Cardiac muscle cell (in vitro differentiated cells and primary cell): ENCODE measurements at regions not wholly inside any gene's neighbourhood (a gene's known extent, or its start where the extent isn't known, plus 50 kb on each side); places are given as distances from the start of the nearest gene placed in this dataset.

Source experiments
- DNase-seq, 2 donors: peaks; one replicate each; pipeline versions ENCODE4 v3.0.0 to v3.0.0-alpha.2; 2010 to 2017; ENCODE audit warnings: low read depth in 1 of 2, low spot score in 1 of 2
- H3K27ac ChIP-seq: fragments of 200-600 bp; sonication (generic); 2 replicates; pipeline ENCODE4 v1.5.1; 2016
- H3K27me3 ChIP-seq: fragments of 200-600 bp; sonication (generic); 2 replicates; pipeline ENCODE4 v1.6.0; 2016; ENCODE audit warnings: control low read depth
- H3K36me3 ChIP-seq: fragments of 200-600 bp; sonication (generic); 2 replicates; pipeline ENCODE4 v1.5.1; 2016; ENCODE audit warnings: control low read depth
- H3K4me1 ChIP-seq: fragments of 200-600 bp; sonication (generic); 2 replicates; pipeline ENCODE4 v1.8.1; 2017; ENCODE audit warnings: low read depth, mild to moderate bottlenecking, mixed run types
- H3K4me3 ChIP-seq: fragments of 200-600 bp; sonication (generic); 2 replicates; pipeline ENCODE4 v1.5.1; 2016; ENCODE audit warnings: mild to moderate bottlenecking
- H3K9me3 ChIP-seq: fragments of 200-600 bp; sonication (generic); 2 replicates; pipeline ENCODE4 v1.5.1; 2017; ENCODE audit warnings: low read depth, mild to moderate bottlenecking, control low read depth
- CTCF ChIP-seq: IDR thresholded peaks from 2 replicates; pipeline ENCODE4 v1.5.1; 2012; ENCODE audit warnings: low read depth, mild to moderate bottlenecking, low read length

DNA sequence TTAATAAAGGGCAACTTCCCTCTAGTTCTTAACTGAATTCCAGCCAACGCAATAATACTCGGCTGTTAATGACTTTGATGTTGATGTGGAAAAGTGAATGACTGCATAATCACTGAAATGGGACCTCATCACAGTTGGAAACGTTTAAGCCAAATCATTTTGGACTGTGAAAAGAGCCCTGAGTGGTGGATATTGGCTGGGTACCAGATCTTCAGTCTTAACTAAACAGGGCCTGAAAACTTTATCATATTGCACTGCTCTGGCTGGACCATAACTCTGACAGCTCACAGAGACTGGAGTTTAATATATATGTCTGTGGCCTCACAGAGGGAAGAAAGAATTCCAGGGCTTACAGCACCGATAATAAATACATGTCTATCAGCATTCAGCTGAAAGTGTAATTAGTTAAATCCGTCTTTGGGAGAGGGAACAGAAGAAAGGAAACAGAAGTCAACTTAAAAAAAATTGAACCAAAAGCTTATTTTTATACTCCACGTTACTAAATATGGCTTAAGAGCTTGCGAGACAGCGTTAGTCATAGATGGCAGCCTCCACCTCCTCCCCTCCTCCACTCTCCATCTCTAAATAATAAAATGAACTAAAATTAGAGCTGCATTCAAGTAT, 222.3 kb upstream of the CDIN1 start:
- no peak for TF ChIP-seq CTCF
- peak overlapping the region; percentile 49 for H3K27ac ChIP-seq
- H3K9me3 ChIP-seq = no peaks in the 10 kb centered on the region
- H3K4me3 ChIP-seq = no peak overlapping the region
- H3K36me3 ChIP-seq = no peaks in the 10 kb centered on the region
- peaks cover 45% of the 10 kb centered on the region for H3K4me1 ChIP-seq
- peak in 1 of 2 donors; percentile 78 for DNase-seq
- H3K27me3 ChIP-seq = no peaks in the 10 kb centered on the region

- no peak for TF ChIP-seq CTCF
- DNase-seq = peak in 1 of 2 donors; percentile 84
- no peaks in the 10 kb centered on the region for H3K9me3 ChIP-seq
- no peak overlapping the region for H3K27ac ChIP-seq
- no peak overlapping the region for H3K4me3 ChIP-seq
- H3K27me3 ChIP-seq = no peaks in the 10 kb centered on the region
- peaks cover 54% of the 10 kb centered on the region for H3K4me1 ChIP-seq
- H3K36me3 ChIP-seq = no peaks in the 10 kb centered on the region
Measured at GRCh38 chr15:36358094-36358493, 221.3 kb upstream of the CDIN1 start.

DNA sequence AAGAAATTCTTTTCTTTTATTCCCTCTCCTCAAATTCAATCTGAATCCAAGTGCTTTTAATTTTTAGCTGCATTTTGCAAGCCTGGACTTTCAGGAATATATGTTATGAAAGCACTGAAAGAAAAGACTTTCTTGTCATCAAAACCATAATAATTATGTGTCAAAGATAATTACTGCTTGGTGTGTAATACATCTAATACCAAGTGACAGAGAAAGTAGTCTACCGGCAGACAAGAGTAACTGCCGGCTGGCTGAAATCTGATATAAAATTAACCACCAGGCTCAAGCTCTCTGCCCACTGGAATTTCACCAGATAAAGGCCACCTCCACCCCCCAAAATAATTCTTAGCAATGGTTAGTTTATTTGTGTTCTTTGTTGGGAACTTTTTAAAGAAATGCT, 220.9 kb upstream of the CDIN1 start:
- no peak overlapping the region for H3K4me3 ChIP-seq
- H3K4me1 ChIP-seq = peaks cover 58% of the 10 kb centered on the region
- H3K36me3 ChIP-seq = no peaks in the 10 kb centered on the region
- no peak overlapping the region for H3K27ac ChIP-seq
- H3K27me3 ChIP-seq = no peaks in the 10 kb centered on the region
- DNase-seq = peak in 1 of 2 donors; percentile 25
- no peak for TF ChIP-seq CTCF
- no peaks in the 10 kb centered on the region for H3K9me3 ChIP-seq

DNA sequence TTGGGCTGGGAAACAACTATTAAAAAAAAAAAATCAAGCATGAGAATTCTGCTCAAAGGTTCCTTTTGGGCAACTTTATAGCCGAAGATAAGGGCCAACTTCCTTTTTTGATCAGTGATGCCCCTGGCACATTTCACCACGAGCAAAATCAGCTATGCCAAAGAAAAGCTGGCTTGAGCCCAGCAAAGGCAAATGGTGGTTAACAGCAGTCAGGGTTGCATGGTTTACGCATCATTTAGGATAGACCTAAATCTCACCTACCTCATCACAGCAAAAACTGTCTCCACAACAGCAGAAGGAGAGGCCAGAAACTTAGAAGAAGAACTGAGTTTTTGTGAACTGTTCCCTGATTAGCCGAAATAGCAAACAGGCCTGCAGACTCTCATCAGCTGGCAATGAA, 220.1 kb upstream of the CDIN1 start:
- Histone ChIP-seq H3K9me3 (no peaks in the 10 kb centered on the region), H3K4me1 (peaks cover 63% of the 10 kb centered on the region), H3K27ac (no peak overlapping the region), H3K36me3 (no peaks in the 10 kb centered on the region), H3K4me3 (no peak overlapping the region), H3K27me3 (no peaks in the 10 kb centered on the region)
- no peak for DNase-seq
- TF ChIP-seq CTCF = no peak

DNA sequence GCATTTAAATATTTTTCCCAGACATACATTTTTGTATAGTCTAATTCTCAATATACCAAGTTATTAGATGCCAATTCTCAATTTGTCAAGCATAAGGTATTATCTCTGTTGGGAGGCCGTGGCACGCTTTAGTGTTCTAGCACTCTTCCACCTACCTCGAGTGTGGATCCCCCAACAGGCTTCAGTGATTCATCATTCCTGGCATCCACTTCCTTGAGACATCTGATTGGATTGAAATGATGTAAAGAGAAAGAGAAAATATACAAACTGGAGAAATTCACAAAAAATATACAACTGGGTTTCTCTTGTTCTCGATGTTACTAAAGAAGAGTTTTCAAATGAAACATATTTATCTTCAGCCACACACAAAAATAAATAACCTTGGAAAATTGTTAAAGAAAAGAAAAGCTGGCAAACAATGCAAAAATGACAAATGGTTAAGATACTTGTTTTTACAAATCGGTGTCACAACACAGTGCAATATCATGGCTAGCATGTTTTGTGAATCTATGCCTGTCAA, 218.0 kb upstream of the CDIN1 start:
- Histone ChIP-seq H3K4me1 (peaks cover 61% of the 10 kb centered on the region), H3K36me3 (no peaks in the 10 kb centered on the region), H3K9me3 (no peaks in the 10 kb centered on the region), H3K27me3 (no peaks in the 10 kb centered on the region), H3K4me3 (no peak overlapping the region), H3K27ac (peak overlapping the region; percentile 90)
- peak in 1 of 2 donors; percentile 53 for DNase-seq
- no peak for TF ChIP-seq CTCF
